ENCODE measurements at regions not wholly inside any gene's neighbourhood (a gene's known extent, or its start where the extent isn't known, plus 50 kb on each side); places are given as distances from the start of the nearest gene placed in this dataset.

DNA sequence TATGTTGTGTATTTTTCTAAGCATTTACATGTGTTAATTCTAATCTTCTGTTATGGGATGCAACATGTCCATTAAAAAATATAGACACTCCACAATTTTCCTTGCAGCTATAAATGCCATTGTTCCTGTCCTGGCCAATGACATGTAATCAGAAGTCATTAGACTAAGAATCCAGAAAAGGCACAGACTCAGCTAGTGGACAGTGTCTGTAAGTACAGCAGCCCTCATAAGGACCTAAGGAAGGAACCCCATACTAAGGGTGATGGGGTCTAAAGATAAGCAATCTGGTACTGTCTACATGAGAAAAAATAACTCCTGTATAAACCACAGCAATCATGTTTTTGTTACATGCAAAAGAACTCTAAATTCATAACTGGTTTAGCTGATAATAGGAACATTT, 115.9 kb downstream of the GPR85 start:
- H2AFZ ChIP-seq (ENCODE audit: low read depth), result no peak overlapping the region
- TF ChIP-seq, protein P1, sequence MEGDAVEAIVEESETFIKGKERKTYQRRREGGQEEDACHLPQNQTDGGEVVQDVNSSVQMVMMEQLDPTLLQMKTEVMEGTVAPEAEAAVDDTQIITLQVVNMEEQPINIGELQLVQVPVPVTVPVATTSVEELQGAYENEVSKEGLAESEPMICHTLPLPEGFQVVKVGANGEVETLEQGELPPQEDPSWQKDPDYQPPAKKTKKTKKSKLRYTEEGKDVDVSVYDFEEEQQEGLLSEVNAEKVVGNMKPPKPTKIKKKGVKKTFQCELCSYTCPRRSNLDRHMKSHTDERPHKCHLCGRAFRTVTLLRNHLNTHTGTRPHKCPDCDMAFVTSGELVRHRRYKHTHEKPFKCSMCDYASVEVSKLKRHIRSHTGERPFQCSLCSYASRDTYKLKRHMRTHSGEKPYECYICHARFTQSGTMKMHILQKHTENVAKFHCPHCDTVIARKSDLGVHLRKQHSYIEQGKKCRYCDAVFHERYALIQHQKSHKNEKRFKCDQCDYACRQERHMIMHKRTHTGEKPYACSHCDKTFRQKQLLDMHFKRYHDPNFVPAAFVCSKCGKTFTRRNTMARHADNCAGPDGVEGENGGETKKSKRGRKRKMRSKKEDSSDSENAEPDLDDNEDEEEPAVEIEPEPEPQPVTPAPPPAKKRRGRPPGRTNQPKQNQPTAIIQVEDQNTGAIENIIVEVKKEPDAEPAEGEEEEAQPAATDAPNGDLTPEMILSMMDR (conservative IDR thresholded peaks at IDR 0.05; ENCODE audit: low read depth, low read length), result no peak
- H3K4me1 ChIP-seq (ENCODE audit: low read depth, poor library complexity, severe bottlenecking), result no peaks in the 10 kb centered on the region
- H3K79me2 ChIP-seq (ENCODE audit: insufficient read depth, low read depth), result no peaks in the 10 kb centered on the region
- H4K20me1 ChIP-seq (ENCODE audit: insufficient read depth), result no peaks in the 10 kb centered on the region
- H3K4me3 ChIP-seq (IDR thresholded peaks at IDR 0.05; ENCODE audit: insufficient read depth, low read depth, low read length), result no peak overlapping the region
- no peak overlapping the region for H3K27ac ChIP-seq
- H3K9ac ChIP-seq, result no peak overlapping the region
- H3K27me3 ChIP-seq (ENCODE audit: insufficient read depth, low read depth), result no peaks in the 10 kb centered on the region
- no peaks in the 10 kb centered on the region; the same call in 1 of the 2 replicates for H3K36me3 ChIP-seq (ENCODE audit: insufficient read depth)
- no peak overlapping the region for H3K4me2 ChIP-seq

DNA sequence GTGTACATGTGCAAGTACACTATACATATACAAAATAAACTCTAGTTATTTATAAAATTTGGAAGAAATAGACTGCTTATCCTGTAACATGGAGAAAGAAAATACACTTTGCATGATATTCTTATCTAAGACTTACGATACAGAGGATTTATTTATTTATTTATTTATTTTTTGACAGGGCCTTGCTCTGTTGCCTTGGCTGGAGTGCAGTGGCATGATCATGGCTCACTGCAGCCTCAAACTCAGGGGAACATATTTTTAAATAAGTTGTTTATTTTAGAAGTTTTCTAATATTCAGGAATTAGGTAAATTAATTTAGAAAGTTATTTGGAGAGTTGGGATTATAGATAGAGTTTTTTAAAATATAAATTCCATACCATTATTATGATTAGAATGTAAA, 116.7 kb downstream of the GPR85 start:
- TF ChIP-seq, protein P1 (conservative IDR thresholded peaks at IDR 0.05; ENCODE audit: low read depth, low read length), result no peak

DNA sequence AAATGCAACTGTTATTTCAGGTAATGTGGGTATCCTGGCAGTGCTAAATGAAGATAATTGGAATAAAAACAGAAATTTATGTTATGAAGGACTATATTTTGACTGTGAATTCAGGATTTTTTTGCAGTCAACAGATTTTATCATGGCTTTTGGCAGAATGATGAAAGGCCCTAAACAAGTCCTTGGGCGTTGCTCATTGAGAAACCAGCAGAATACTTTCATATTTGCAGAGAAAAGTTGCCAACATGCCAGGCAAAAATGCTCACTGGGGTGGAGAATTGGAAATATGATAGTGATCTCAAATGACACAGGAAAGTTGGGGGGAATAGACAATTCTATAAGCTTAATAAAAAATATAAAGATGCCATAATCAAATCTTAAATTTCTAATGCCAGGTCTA, 121.1 kb downstream of the GPR85 start:
- Histone ChIP-seq H3K36me3 (ENCODE audit: insufficient read depth) (no peaks in the 10 kb centered on the region; the same call in 1 of the 2 replicates), H4K20me1 (ENCODE audit: insufficient read depth) (no peaks in the 10 kb centered on the region), H3K4me3 (IDR thresholded peaks at IDR 0.05; ENCODE audit: insufficient read depth, low read depth, low read length) (no peak overlapping the region), H3K4me2 (no peak overlapping the region), H2AFZ (ENCODE audit: low read depth) (no peak overlapping the region), H3K27ac (no peak overlapping the region), H3K79me2 (ENCODE audit: insufficient read depth, low read depth) (no peaks in the 10 kb centered on the region), H3K27me3 (ENCODE audit: insufficient read depth, low read depth) (no peaks in the 10 kb centered on the region), H3K4me1 (ENCODE audit: low read depth, poor library complexity, severe bottlenecking) (no peaks in the 10 kb centered on the region), H3K9ac (no peak overlapping the region)
- TF ChIP-seq, protein P1 (conservative IDR thresholded peaks at IDR 0.05; ENCODE audit: low read depth, low read length), result no peak

More for the DNA sequence above, 116.7 kb downstream of the GPR85 start:
- Histone ChIP-seq H3K4me3 (IDR thresholded peaks at IDR 0.05; ENCODE audit: insufficient read depth, low read depth, low read length) (no peak overlapping the region), H3K79me2 (ENCODE audit: insufficient read depth, low read depth) (no peaks in the 10 kb centered on the region), H3K36me3 (ENCODE audit: insufficient read depth) (no peaks in the 10 kb centered on the region; the same call in 1 of the 2 replicates), H3K27me3 (ENCODE audit: insufficient read depth, low read depth) (no peaks in the 10 kb centered on the region), H3K9ac (no peak overlapping the region), H3K4me1 (ENCODE audit: low read depth, poor library complexity, severe bottlenecking) (no peaks in the 10 kb centered on the region), H4K20me1 (ENCODE audit: insufficient read depth) (no peaks in the 10 kb centered on the region), H3K27ac (no peak overlapping the region), H2AFZ (ENCODE audit: low read depth) (no peak overlapping the region), H3K4me2 (no peak overlapping the region)

DNA sequence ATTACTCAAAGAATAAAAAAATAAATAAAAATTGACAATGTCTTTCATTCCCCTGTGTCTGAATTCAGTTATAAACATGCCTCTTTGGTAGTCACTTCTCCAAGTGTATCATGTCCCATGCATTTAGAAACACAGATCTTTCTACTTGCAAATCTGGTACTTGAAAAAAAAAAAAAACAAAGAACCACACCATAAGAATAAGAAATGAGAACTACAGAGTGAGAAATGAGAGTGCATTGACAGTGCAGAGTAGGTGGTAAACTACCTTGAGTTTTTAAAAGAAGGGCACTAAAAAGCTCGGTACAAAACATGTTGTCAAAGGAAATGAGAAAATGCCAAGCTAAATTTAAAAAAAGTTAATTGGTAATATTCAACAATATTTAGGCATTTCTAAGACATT, 123.0 kb downstream of the GPR85 start:
- Histone ChIP-seq H3K36me3 (ENCODE audit: insufficient read depth) (no peaks in the 10 kb centered on the region; the same call in 1 of the 2 replicates), H4K20me1 (ENCODE audit: insufficient read depth) (no peaks in the 10 kb centered on the region), H3K4me3 (IDR thresholded peaks at IDR 0.05; ENCODE audit: insufficient read depth, low read depth, low read length) (no peak overlapping the region), H3K9ac (no peak overlapping the region), H3K79me2 (ENCODE audit: insufficient read depth, low read depth) (no peaks in the 10 kb centered on the region), H2AFZ (ENCODE audit: low read depth) (no peak overlapping the region), H3K27me3 (ENCODE audit: insufficient read depth, low read depth) (no peaks in the 10 kb centered on the region), H3K4me1 (ENCODE audit: low read depth, poor library complexity, severe bottlenecking) (no peaks in the 10 kb centered on the region), H3K4me2 (no peak overlapping the region), H3K27ac (no peak overlapping the region)
- TF ChIP-seq, protein P1 (conservative IDR thresholded peaks at IDR 0.05; ENCODE audit: low read depth, low read length), result no peak

All from KMS-11 (cell line).